ENCODE measurements at regions not wholly inside any gene's neighbourhood (a gene's known extent, or its start where the extent isn't known, plus 50 kb on each side); places are given as distances from the start of the nearest gene placed in this dataset.

DNA sequence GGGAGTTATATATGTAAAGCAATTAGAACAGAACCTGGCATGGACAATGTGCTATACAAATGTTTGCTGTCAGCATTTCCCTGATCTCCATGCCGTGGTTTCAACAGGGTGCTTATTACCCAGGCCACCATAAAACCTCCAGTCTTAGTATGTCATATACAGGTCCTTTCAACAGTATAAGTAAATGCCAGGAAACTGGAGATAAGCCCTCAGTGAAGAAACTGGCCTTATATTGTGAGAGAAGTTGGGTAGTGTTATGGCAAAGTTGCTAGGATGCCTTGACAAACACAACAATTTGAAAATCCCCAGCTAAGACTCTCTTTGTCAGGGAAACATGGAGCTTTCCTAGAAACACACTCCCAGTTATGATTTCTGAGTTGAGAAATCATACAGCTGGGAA, 850.2 kb upstream of the ADAMTS5 start:
- no peak for TF ChIP-seq POLR2A (IDR thresholded peaks at IDR 0.05)
- TF ChIP-seq, protein P1, sequence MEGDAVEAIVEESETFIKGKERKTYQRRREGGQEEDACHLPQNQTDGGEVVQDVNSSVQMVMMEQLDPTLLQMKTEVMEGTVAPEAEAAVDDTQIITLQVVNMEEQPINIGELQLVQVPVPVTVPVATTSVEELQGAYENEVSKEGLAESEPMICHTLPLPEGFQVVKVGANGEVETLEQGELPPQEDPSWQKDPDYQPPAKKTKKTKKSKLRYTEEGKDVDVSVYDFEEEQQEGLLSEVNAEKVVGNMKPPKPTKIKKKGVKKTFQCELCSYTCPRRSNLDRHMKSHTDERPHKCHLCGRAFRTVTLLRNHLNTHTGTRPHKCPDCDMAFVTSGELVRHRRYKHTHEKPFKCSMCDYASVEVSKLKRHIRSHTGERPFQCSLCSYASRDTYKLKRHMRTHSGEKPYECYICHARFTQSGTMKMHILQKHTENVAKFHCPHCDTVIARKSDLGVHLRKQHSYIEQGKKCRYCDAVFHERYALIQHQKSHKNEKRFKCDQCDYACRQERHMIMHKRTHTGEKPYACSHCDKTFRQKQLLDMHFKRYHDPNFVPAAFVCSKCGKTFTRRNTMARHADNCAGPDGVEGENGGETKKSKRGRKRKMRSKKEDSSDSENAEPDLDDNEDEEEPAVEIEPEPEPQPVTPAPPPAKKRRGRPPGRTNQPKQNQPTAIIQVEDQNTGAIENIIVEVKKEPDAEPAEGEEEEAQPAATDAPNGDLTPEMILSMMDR (IDR thresholded peaks at IDR 0.05): no peak
